Trophoblast cell (in vitro differentiated cells and primary cell): ENCODE measurements at regions not wholly inside any gene's neighbourhood (a gene's known extent, or its start where the extent isn't known, plus 50 kb on each side); places are given as distances from the start of the nearest gene placed in this dataset.
A peak's percentile ranks its signal among the peaks of the same experiment; 100 is the strongest.

Source experiments
- DNase-seq, 2 donors: peaks; one replicate each; pipeline ENCODE4 v3.0.0-alpha.2; 2016
- H2AFZ ChIP-seq: 2 replicates; pipeline ENCODE4 v1.6.1; 2013; ENCODE audit warnings: low read length, moderate library complexity, mild to moderate bottlenecking; ENCODE audit not compliant: insufficient read depth, poor library complexity
- H2AK5ac ChIP-seq: 2 replicates; pipeline ENCODE4 v1.6.1; 2013; ENCODE audit warnings: mild to moderate bottlenecking, low read length
- H2BK120ac ChIP-seq: 2 replicates; pipeline ENCODE4 v1.6.1; 2013; ENCODE audit warnings: low read length, mild to moderate bottlenecking, moderate library complexity; ENCODE audit not compliant: insufficient read depth, poor library complexity
- H2BK12ac ChIP-seq: 2 replicates; pipeline ENCODE4 v1.6.1; 2013; ENCODE audit warnings: mild to moderate bottlenecking, low read length, moderate library complexity
- H2BK5ac ChIP-seq: 2 replicates; pipeline ENCODE4 v1.6.1; 2013; ENCODE audit warnings: low read length, low read depth, moderate library complexity, mild to moderate bottlenecking; ENCODE audit not compliant: poor library complexity
- H3K14ac ChIP-seq: 2 replicates; pipeline ENCODE4 v1.6.1; 2013; ENCODE audit warnings: mild to moderate bottlenecking, low read length
- H3K18ac ChIP-seq: 2 replicates; pipeline ENCODE4 v1.6.1; 2013; ENCODE audit warnings: mild to moderate bottlenecking, low read length
- H3K23ac ChIP-seq: 2 replicates; pipeline ENCODE4 v1.6.1; 2013; ENCODE audit warnings: low read length
- H3K27ac ChIP-seq: 2 replicates; pipeline ENCODE4 v1.5.1; 2013; ENCODE audit warnings: low read depth, mild to moderate bottlenecking, inconsistent platforms, low read length, moderate library complexity
- H3K27me3 ChIP-seq: 2 replicates; pipeline ENCODE4 v1.6.1; 2013; ENCODE audit warnings: inconsistent platforms, mild to moderate bottlenecking, low read length, moderate library complexity; ENCODE audit not compliant: insufficient read depth
- H3K36me3 ChIP-seq, 2 experiments: 1 replicate in 1 of 2; 2 replicates in 1 of 2; pipeline ENCODE4 v1.6.1; 2013; ENCODE audit warnings: low read length in 2 of 2, mild to moderate bottlenecking in 2 of 2, moderate library complexity in 1 of 2; ENCODE audit not compliant: insufficient read depth in 2 of 2, control insufficient read depth in 1 of 2
- H3K4ac ChIP-seq: 2 replicates; pipeline ENCODE4 v1.6.1; 2013; ENCODE audit warnings: low read depth, mild to moderate bottlenecking, low read length, moderate library complexity
- H3K4me1 ChIP-seq, 2 experiments: 1 replicate in 1 of 2; 2 replicates in 1 of 2; pipeline ENCODE4 v1.6.1; 2013; ENCODE audit warnings: low read length in 2 of 2, mild to moderate bottlenecking in 2 of 2, moderate library complexity in 1 of 2; ENCODE audit not compliant: insufficient read depth in 2 of 2, control insufficient read depth in 1 of 2
- H3K4me2 ChIP-seq: 2 replicates; pipeline ENCODE4 v1.6.1; 2013; ENCODE audit warnings: inconsistent platforms, mild to moderate bottlenecking, low read length, moderate library complexity
- H3K4me3 ChIP-seq: 2 replicates; pipeline ENCODE4 v1.5.1; 2013; ENCODE audit warnings: mild to moderate bottlenecking, low read depth, low read length, inconsistent platforms
- H3K79me1 ChIP-seq: one replicate; pipeline ENCODE4 v1.6.1; 2013; ENCODE audit warnings: low read length
- H3K79me2 ChIP-seq: 2 replicates; pipeline ENCODE4 v1.6.1; 2013; ENCODE audit warnings: low read length, mild to moderate bottlenecking; ENCODE audit not compliant: control insufficient read depth, insufficient read depth, poor library complexity
- H3K9ac ChIP-seq: 2 replicates; pipeline ENCODE4 v1.6.1; 2013; ENCODE audit warnings: mild to moderate bottlenecking, low read length
- H3K9me3 ChIP-seq: 2 replicates; pipeline ENCODE4 v1.6.1; 2013; ENCODE audit warnings: low read depth, mild to moderate bottlenecking, control low read depth, inconsistent platforms, low read length; ENCODE audit not compliant: insufficient read depth
- H4K12ac ChIP-seq: 2 replicates; pipeline ENCODE4 v1.6.1; 2013; ENCODE audit warnings: low read depth, mild to moderate bottlenecking, low read length, moderate library complexity
- H4K8ac ChIP-seq: 2 replicates; pipeline ENCODE4 v1.6.1; 2013; ENCODE audit warnings: low read depth, mild to moderate bottlenecking, low read length, moderate library complexity
- H4K91ac ChIP-seq: one replicate; pipeline ENCODE4 v1.6.1; 2013; ENCODE audit warnings: low read depth, mild to moderate bottlenecking, low read length, moderate library complexity
- WGBS: extraction: QIAGEN DNeasy Blood & Tissue Kit; methylation state at CpG from one replicate; pipeline ENCODE4 v1.1.7; 2013; ENCODE audit warnings: missing lambda C conversion rate; ENCODE audit not compliant: insufficient read length, insufficient coverage; ENCODE audit errors: extremely low coverage; 5-methylcytosine and 5-hydroxymethylcytosine counted together

DNA sequence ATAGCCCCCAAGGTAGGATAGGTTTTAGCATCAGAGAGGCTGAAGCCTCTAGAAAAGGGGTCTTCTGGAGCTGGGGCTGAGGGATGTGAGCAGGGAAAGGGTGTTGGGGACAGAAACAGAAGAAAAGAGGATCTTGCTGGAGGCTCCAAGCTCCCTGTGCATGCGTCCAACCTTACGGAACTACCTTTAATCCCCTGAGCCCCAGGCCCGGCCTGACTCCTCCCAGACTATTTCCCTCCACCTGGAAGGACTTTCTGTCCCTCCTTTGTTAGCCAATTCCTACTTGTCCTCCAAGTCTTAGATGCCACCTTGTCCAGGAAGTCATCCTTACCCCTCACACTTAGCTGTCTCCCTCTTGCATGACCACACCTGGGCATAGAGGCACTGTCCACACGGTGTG, 50.0 kb upstream of the VPS8 start:
- no peaks in the 10 kb centered on the region for H3K79me2 ChIP-seq
- no peak overlapping the region for H4K12ac ChIP-seq
- H3K79me1 ChIP-seq = no peaks in the 10 kb centered on the region
- DNase-seq = no peak
- H3K4ac ChIP-seq = no peak overlapping the region
- H3K4me3 ChIP-seq = no peak overlapping the region
- H3K27me3 ChIP-seq = no peaks in the 10 kb centered on the region
- no peak overlapping the region for H4K91ac ChIP-seq
- peaks cover 3% of the 10 kb centered on the region for H3K9me3 ChIP-seq
- H3K9ac ChIP-seq = no peak overlapping the region
- H2BK120ac ChIP-seq = no peak overlapping the region
- H3K36me3 ChIP-seq = no peaks in the 10 kb centered on the region
- no CpG with 5 or more reads among the region's 4 CpGs for WGBS
- no peak overlapping the region for H3K4me2 ChIP-seq
- no peak overlapping the region for H2AFZ ChIP-seq
- H4K8ac ChIP-seq = no peak overlapping the region
- H3K23ac ChIP-seq = peak overlapping the region; percentile 18
- H2AK5ac ChIP-seq = no peak overlapping the region
- no peak overlapping the region for H3K14ac ChIP-seq
- no peak overlapping the region for H2BK12ac ChIP-seq
- no peak overlapping the region for H3K27ac ChIP-seq
- H3K4me1 ChIP-seq = peaks cover 4 to 7% of the 10 kb centered on the region in 2 experiments
- no peak overlapping the region for H3K18ac ChIP-seq
- H2BK5ac ChIP-seq = no peak overlapping the region
